IMR-90 (cell line): ENCODE measurements at regions not wholly inside any gene's neighbourhood (a gene's known extent, or its start where the extent isn't known, plus 50 kb on each side); places are given as distances from the start of the nearest gene placed in this dataset.

Source experiments
- ATAC-seq: fragments of 200-7000 bp; cut with Tn5 transposase; 2 replicates; pipeline ENCODE4 v1.9.1; 2020; ENCODE audit warnings: low read depth, mild to moderate bottlenecking, moderate library complexity
- BruUV-seq: library from RNA; stranded (reverse); fragments of 400-500 nt; replicated peaks from 2 replicates; lab custom pipeline; 2021; lab: Mats Ljungman, UMichigan
- CTCF ChIA-PET: fragments of 300-600 bp; formaldehyde crosslinking; extraction: SDS; loops from one replicate; lab custom pipeline; 2021; ENCODE audit warnings: antibody characterized with exemption; lab: Yijun Ruan, JAX
- POLR2A ChIA-PET: fragments of 300-600 bp; sonication (Branson Sonifier 250); formaldehyde crosslinking; loops from one replicate; lab custom pipeline; 2022; ENCODE audit warnings: antibody characterized with exemption; ENCODE audit not compliant: unreplicated experiment; lab: Charles Lee
- DNase-seq: peaks from one replicate; pipeline ENCODE4 v3.0.0; 2013
- H2AFZ ChIP-seq: replicated peaks from 2 replicates; pipeline ENCODE3; 2013; ENCODE audit warnings: low read length, mild to moderate bottlenecking; ENCODE audit not compliant: poor library complexity
- H2AK5ac ChIP-seq: 2 replicates; pipeline ENCODE4 v1.6.1; 2013; ENCODE audit warnings: low read depth, low read length, inconsistent platforms
- H2AK9ac ChIP-seq: replicated peaks from 2 replicates; pipeline ENCODE3; 2013; ENCODE audit warnings: mild to moderate bottlenecking, low read depth, low read length, moderate library complexity; ENCODE audit not compliant: poor library complexity
- H2BK120ac ChIP-seq: 2 replicates; pipeline ENCODE4 v1.6.1; 2013; ENCODE audit warnings: low read depth, low read length, inconsistent platforms
- H2BK15ac ChIP-seq: 3 replicates; pipeline ENCODE4 v1.6.1; 2013; ENCODE audit warnings: low read depth, low read length, inconsistent platforms
- H2BK20ac ChIP-seq: 2 replicates; pipeline ENCODE4 v1.6.1; 2013; ENCODE audit warnings: low read depth, mild to moderate bottlenecking, inconsistent platforms, low read length, moderate library complexity
- H2BK5ac ChIP-seq: 2 replicates; pipeline ENCODE4 v1.6.1; 2013; ENCODE audit warnings: mild to moderate bottlenecking, low read depth, low read length, inconsistent platforms; ENCODE audit not compliant: poor library complexity, severe bottlenecking
- H3K14ac ChIP-seq: replicated peaks from 2 replicates; pipeline ENCODE4 v1.6.1; 2013; ENCODE audit warnings: low read depth, low read length, inconsistent platforms
- H3K18ac ChIP-seq: 2 replicates; pipeline ENCODE4 v1.6.1; 2013; ENCODE audit warnings: low read depth, low read length, control low read depth
- H3K23ac ChIP-seq: 2 replicates; pipeline ENCODE4 v1.6.1; 2013; ENCODE audit warnings: low read depth, low read length, inconsistent platforms
- H3K27ac ChIP-seq: 2 replicates; pipeline ENCODE4 v1.5.1; 2013; ENCODE audit warnings: mild to moderate bottlenecking, control low read depth, low read length; ENCODE audit not compliant: insufficient read depth
- H3K27me3 ChIP-seq: 2 replicates; pipeline ENCODE4 v1.6.1; 2013; ENCODE audit warnings: low read length; ENCODE audit not compliant: control insufficient read depth, insufficient read depth
- H3K36me3 ChIP-seq: 2 replicates; pipeline ENCODE4 v1.6.1; 2013; ENCODE audit warnings: low read length, mixed read lengths; ENCODE audit not compliant: control insufficient read depth, insufficient read depth
- H3K4ac ChIP-seq: 2 replicates; pipeline ENCODE4 v1.6.1; 2013; ENCODE audit warnings: low read depth, low read length, inconsistent platforms
- H3K4me1 ChIP-seq: 2 replicates; pipeline ENCODE4 v1.6.1; 2013; ENCODE audit warnings: low read length, mixed read lengths; ENCODE audit not compliant: control insufficient read depth, insufficient read depth
- H3K4me2 ChIP-seq: 2 replicates; pipeline ENCODE4 v1.6.1; 2013; ENCODE audit warnings: low read depth, mild to moderate bottlenecking, control low read depth, low read length, moderate library complexity
- H3K4me3 ChIP-seq: 2 replicates; pipeline ENCODE4 v1.5.1; 2013; ENCODE audit warnings: low read depth, mild to moderate bottlenecking, control low read depth, low read length, moderate library complexity; ENCODE audit not compliant: insufficient read depth
- H3K56ac ChIP-seq: 2 replicates; pipeline ENCODE4 v1.6.1; 2013; ENCODE audit warnings: low read length, inconsistent platforms; ENCODE audit not compliant: insufficient read depth; ENCODE audit errors: extremely low read depth
- H3K79me1 ChIP-seq, 2 experiments: 2 replicates each; pipeline ENCODE4 v1.6.1; 2013; ENCODE audit warnings: low read length in 2 of 2, inconsistent platforms in 1 of 2, low read depth in 1 of 2
- H3K9ac ChIP-seq: 2 replicates; pipeline ENCODE4 v1.6.1; 2013; ENCODE audit warnings: low read depth, low read length, control low read depth
- H3K9me1 ChIP-seq: 2 replicates; pipeline ENCODE4 v1.6.1; 2013; ENCODE audit warnings: low read length, inconsistent platforms; ENCODE audit not compliant: insufficient read depth
- H3K9me3 ChIP-seq: 2 replicates; pipeline ENCODE4 v1.6.1; 2013; ENCODE audit warnings: low read length; ENCODE audit not compliant: control insufficient read depth, insufficient read depth
- H4K20me1 ChIP-seq: 2 replicates; pipeline ENCODE4 v1.6.1; 2013; ENCODE audit warnings: low read length, inconsistent platforms; ENCODE audit not compliant: insufficient read depth
- H4K5ac ChIP-seq: 2 replicates; pipeline ENCODE4 v1.6.1; 2013; ENCODE audit warnings: mild to moderate bottlenecking, low read depth, low read length, control low read depth
- H4K8ac ChIP-seq, 2 experiments: 2 replicates each; pipeline ENCODE4 v1.6.1; 2013; ENCODE audit warnings: low read depth in 2 of 2, low read length in 2 of 2, control low read depth in 1 of 2, inconsistent platforms in 1 of 2
- H4K91ac ChIP-seq: 2 replicates; pipeline ENCODE4 v1.6.1; 2013; ENCODE audit warnings: low read depth, low read length, inconsistent platforms; ENCODE audit not compliant: insufficient read depth
- CEBPB ChIP-seq: IDR thresholded peaks from 2 replicates; pipeline ENCODE4 v1.6.1; 2012; ENCODE audit warnings: low read depth, low read length, improper control_type of control experiment
- WGBS, 2 experiments: methylation state at CpG; one replicate each; pipeline versions ENCODE4 v1.1.5 to v1.1.7; 2013; ENCODE audit warnings: missing lambda C conversion rate in 2 of 2; ENCODE audit not compliant: insufficient read length in 1 of 2; ENCODE audit errors: extremely low coverage in 2 of 2; 5-methylcytosine and 5-hydroxymethylcytosine counted together
- dilution Hi-C: fragments of 300-500 bp; cut with HindIII; formaldehyde crosslinking; loops from one replicate; pipeline ENCODE4 v1.14.3; 2018; ENCODE audit warnings: low sequenced_read_pairs; ENCODE audit not compliant: unreplicated experiment
- in situ Hi-C: fragments of 300-500 bp; cut with MboI; formaldehyde crosslinking; loops from 3 replicates; pipeline ENCODE4 v1.14.3; 2019; ENCODE audit warnings: low sequenced_read_pairs, inconsistent platforms, mixed read lengths
- intact Hi-C: fragments of 100-400 bp; cut with micrococcal nuclease; formaldehyde crosslinking; loops from 2 replicates; pipeline ENCODE4 v1.10.0; 2022

DNA sequence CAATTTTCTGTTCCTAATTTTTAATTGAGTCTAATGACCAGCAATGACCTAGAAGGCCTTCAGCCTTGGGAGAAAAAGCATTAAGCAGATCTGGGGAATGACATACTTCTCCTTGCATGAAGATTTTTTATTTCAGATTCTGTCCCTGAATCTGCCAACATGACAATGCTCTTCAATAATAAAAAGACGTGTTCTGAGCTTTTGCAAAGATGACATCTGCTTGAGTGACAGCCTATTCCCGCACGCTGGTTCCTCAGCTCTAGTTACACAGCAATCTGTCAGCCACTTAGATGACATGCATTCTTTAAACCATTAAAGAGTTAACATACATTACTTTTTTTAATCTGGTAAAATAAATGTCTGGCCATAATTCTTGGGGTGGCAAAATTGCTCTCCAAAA, 129.3 kb upstream of the CDH6 start:
- Histone ChIP-seq H3K56ac (no peak overlapping the region), H3K18ac (no peak overlapping the region), H3K4me1 (peaks cover 3% of the 10 kb centered on the region), H3K27me3 (no peaks in the 10 kb centered on the region), H2BK20ac (no peak overlapping the region), H2AK5ac (no peak overlapping the region), H3K9me1 (peaks cover 4% of the 10 kb centered on the region; the same call in 1 of the 2 replicates), H3K4ac (no peak overlapping the region), H2AFZ (no peak overlapping the region), H4K20me1 (no peaks in the 10 kb centered on the region), H2BK15ac (no peak overlapping the region), H3K9me3 (no peaks in the 10 kb centered on the region), H3K14ac (no peak overlapping the region), H3K4me3 (no peak overlapping the region), H3K4me2 (no peak overlapping the region), H3K79me1 (no peaks in the 10 kb centered on the region), H2BK120ac (no peak overlapping the region), H3K9ac (no peak overlapping the region), H4K8ac (no peak overlapping the region), H2AK9ac (no peak overlapping the region), H4K5ac (no peak overlapping the region), H2BK5ac (no peak overlapping the region), H3K36me3 (no peaks in the 10 kb centered on the region), H3K23ac (no peak overlapping the region), H3K27ac (no peak overlapping the region), H4K91ac (no peak overlapping the region)
- dilution Hi-C loops, result no loop called here
- intact Hi-C loops, result no loop called here
- no peak for TF ChIP-seq CEBPB
- CTCF ChIA-PET, result no interaction called here
- BruUV-seq, result no TSS peak
- in situ Hi-C loops, result no loop called here
- DNase-seq, result no peak
- no peak for ATAC-seq
- POLR2A ChIA-PET, result no interaction called here
- no CpG with 5 or more reads among the region's 3 CpGs for WGBS, 2 experiments
